ENCODE measurements at regions not wholly inside any gene's neighbourhood (a gene's known extent, or its start where the extent isn't known, plus 50 kb on each side); places are given as distances from the start of the nearest gene placed in this dataset.

GRCh38 chr13:76123548-76123947, 487.4 kb downstream of the LMO7 start:
- no peak for TF ChIP-seq EZH2 (optimal IDR thresholded peaks at IDR 0.05; ENCODE audit: low read depth, low read length)
- no peak for TF ChIP-seq CTCF (IDR thresholded peaks at IDR 0.05; ENCODE audit: low read length)
- TF ChIP-seq EZH2phosphoT487 (IDR thresholded peaks at IDR 0.05; ENCODE audit: low read length) = no peak

Measured in MM.1S (cell line).